ENCODE measurements at regions not wholly inside any gene's neighbourhood (a gene's known extent, or its start where the extent isn't known, plus 50 kb on each side); places are given as distances from the start of the nearest gene placed in this dataset.
"Not testable (repeated sequence)": the region's sequence is repeated elsewhere in the genome, so short reads cannot be mapped to it uniquely, and the experiment has no call there.

DNA sequence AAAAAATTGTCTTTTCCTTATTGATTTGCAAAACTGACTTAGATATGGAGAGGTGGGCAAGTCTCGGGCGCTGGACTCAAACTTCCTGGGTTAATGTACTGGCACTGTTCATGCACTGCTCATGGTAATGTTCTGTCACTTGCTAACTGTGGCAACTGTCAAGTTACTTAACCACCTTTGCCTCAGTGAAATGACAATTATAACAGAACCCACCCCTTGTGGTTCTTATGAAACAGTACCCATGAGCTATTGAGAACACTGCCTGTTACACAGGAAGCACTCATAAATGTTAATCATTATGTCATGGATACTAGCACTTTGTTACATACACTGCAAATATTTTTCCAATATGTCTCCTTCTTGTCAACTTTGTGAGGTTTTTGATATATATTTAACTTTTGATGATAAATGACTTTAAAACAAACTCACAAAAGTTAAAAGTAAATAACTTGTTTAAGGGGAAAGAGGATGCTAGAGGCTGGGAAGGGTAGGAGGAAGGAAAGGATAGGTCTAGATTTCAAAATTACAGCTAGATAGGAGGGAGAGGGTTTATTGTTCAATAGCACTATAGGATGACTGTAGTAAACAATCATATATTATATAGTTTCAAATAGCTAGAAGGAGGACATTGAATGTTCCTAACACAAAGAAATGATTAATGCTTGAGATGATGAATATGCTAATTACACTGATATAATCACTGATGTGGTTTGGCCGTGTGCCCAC, 342.5 kb downstream of the ADGRL2 start:
- no peak for DNase-seq (ENCODE audit: low read depth)

DNA sequence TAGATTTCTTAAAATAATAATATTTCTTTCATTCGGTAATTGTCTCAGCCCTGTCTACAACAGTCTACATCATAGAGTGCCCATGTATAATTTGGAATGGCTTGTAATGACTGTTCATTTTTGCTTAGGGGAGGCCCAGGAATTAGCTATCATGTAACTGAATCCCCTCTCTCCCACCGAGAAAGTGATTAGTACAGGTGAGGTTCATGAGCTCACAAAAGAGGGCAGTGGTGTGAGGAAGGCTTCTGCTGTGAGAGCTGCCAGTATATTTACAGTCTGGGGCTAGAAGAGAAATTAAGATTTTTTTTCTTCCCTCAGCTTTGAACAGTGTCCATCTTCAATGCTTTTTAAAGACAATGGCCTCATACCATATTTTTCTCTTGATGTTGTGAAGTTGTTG, 340.7 kb downstream of the ADGRL2 start:
- no peak for DNase-seq (ENCODE audit: low read depth)

GRCh38 chr1:82139751-82140468, 339.2 kb downstream of the ADGRL2 start:
- no peak for DNase-seq (ENCODE audit: low read depth)

DNA sequence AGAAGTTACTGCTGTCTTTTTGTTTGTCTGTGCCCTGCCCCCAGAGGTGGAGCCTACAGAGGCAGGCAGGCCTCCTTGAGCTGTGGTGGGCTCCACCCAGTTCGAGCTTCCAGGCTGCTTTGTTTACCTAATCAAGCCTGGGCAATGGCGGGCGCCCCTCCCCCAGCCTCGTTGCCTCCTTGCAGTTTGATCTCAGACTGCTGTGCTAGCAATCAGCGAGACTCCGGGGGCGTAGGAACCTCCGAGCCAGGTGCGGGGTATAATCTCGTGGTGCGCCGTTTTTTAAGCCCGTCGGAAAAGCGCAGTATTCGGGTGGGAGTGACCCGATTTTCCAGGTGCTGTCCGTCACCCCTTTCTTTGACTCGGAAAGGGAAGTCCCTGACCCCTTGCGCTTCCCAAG, 335.6 kb downstream of the ADGRL2 start:
- not testable (repeated sequence) for DNase-seq (ENCODE audit: low read depth)

DNA sequence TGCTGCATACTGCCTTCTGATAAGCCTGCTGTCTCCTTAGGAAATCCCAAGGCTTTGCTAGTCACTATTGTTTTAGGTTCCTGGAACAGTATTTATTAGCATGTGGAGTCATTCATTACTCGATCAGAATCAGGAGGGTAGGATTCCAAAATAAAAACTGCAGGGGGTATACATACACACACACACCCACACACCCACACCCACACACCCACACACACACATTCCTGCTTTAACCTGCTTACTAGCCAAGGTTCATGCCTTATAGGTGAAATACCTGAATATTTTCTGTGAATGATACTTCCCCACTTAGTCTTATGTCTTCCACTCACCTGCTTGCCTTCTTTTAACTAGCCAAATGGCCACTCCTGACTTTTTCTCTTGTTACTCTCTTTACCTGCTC, 325.1 kb downstream of the ADGRL2 start:
- no peak for DNase-seq (ENCODE audit: low read depth)

DNA sequence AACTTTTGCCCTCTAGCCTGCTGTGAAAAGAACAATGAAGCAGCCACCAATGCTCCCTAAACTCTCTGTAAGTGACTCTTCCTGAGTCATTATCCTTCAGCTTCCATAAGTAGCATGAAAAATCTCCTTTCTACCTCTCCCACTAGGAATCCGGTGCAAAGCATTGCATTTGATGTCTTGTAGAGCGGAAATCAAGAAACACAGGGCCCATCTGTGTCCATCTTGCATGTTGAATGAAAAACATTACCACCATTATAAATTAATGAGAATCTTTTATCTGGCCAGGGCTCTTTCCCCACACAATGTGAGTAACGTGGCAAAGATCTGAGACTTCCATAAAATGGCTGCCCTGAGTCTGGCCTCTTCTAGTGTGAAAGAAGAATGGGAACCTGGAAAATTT, 324.4 kb downstream of the ADGRL2 start:
- no peak for DNase-seq (ENCODE audit: low read depth)

- no peak for DNase-seq (ENCODE audit: low read depth)
Observed at GRCh38 chr1:82121421-82121820, 320.7 kb downstream of the ADGRL2 start.

DNA sequence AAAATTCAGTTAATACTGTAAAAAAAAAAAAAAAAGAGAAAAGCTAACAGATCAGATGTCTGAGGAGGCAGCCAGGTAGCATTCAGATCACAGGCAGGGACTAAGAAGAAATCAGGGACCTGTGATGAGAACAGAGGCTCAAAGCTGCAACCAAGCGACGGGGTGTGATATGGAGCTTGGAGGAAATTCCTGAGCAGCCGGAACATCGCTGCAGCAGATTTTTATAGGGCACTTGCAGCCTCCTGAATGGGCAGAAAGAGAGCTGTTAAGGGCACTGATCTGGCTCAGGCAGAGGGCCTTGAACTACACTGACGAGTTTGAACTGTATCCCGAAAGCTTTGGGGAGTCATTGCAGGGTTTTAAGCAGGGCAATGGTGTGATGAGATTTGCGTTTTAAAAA, 315.4 kb downstream of the ADGRL2 start:
- DNase-seq (ENCODE audit: low read depth) = no peak

DNA sequence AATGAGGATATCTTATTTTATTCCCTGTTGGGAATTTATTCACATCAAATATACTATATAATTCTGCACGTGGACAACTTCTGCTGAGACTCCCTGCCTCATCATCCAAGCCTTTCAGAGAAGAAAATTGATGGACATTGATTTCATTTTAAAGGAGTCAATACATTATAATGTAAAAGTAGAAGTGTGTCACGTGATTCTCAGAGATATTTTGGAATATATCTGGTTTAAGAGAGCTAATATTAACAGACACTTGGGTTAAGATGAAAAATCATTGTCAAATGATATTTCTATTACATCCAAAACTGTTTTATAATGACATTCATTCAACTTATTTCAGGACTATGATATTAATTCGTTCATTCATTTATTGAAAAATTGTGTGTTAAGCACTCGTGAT, 314.2 kb downstream of the ADGRL2 start:
- DNase-seq (ENCODE audit: low read depth) = no peak

- DNase-seq (ENCODE audit: low read depth) = no peak
Observed at GRCh38 chr1:82110366-82111254, 309.9 kb downstream of the ADGRL2 start.

DNA sequence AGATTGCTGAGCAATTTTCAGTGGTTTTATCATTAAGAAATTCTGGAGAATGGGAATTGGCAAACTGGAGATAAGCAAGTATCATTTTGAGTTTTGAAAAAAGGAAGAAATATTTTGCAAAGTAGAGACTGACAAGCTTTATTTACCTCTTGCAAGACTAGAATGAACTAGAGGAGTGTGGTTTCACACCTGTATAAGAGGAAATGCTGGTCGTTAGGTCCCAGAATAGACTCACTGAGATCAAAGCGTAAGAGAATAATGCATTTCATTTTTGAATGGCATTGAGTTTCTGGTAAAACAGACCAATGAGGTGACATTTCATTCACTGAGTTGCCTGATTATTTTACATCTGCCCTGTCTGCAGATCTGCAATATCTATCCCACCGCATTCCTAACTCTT, 308.1 kb downstream of the ADGRL2 start:
- no peak for DNase-seq (ENCODE audit: low read depth)

- DNase-seq (ENCODE audit: low read depth) = no peak
Observed at GRCh38 chr1:82106672-82107071, 305.9 kb downstream of the ADGRL2 start.

DNA sequence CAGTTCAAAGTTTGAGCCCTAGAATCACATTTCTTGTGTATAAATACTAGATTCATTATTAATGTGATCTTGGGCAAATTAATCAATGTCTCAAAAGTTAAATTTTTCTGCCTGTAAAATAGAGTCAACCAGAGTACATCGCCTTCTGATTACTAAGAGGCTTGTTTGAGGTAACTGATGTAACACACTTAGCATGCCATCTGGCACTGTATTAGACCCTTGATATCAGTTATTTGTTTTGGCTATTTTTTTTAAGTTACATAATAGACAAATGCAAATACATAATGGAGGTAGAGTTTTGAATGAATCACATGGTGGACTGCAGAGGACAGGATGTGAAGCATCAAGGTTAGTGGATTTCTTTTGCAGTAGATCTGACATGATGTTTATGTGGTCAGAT, 298.4 kb downstream of the ADGRL2 start:
- DNase-seq (ENCODE audit: low read depth) = no peak

DNA sequence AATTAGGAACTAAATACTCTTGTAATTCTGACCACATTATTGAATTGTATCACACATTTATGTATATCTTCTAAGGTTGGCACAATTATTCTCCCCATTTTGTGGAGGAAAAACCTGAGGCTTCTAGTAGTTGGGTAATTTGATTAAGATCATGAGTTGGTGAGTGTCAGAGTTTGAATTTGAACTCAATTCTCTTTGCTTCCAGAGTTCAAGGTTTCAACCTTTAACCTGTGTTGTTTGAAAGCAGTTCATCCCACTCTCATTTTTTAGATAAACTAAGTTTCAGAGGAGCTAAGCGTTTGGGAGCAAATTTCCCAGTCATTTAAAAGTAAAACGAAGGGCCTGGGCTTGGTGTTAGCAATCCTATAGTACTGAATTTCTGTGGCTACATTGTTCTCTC, 293.4 kb downstream of the ADGRL2 start:
- DNase-seq (ENCODE audit: low read depth) = no peak

DNA sequence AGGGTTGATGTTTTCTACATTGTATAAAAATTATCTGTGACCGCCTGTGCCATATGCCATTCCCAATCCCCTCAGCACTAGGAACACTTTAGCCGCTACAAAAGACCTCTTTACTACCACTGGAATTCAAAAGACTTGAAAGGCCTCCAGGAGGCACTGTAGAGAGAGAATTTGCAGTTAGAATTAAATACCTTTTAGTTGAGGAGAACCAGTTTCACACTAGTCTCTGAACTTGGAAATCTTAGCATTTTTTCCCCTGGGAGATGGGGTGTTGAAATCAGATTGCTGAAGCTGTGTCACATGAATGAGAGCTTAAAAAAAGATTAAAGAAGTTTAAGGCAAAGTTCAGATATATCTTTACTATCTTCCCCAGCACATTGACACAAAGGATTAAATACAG, 291.0 kb downstream of the ADGRL2 start:
- no peak for DNase-seq (ENCODE audit: low read depth)

- DNase-seq (ENCODE audit: low read depth) = no peak
Observed at GRCh38 chr1:82091265-82091664, 290.5 kb downstream of the ADGRL2 start.

DNA sequence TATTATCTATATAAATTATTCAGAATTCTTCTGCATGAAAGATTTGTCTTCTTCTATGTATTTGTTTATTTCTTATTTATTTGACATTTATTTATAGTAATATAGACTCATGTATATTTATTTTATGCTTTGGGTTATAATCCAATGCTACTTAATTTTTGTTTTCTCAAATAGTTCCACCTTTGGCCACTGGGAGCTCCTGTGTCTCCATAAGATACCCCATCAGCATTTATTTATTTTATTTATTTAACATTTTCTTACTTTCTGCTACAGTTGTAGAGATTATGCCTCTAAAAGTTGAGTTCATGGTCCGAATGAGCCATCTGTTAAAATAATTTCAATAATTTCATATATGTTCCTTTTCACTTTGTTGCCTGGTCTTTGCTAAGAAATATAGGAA, 289.4 kb downstream of the ADGRL2 start:
- DNase-seq (ENCODE audit: low read depth) = no peak

DNA sequence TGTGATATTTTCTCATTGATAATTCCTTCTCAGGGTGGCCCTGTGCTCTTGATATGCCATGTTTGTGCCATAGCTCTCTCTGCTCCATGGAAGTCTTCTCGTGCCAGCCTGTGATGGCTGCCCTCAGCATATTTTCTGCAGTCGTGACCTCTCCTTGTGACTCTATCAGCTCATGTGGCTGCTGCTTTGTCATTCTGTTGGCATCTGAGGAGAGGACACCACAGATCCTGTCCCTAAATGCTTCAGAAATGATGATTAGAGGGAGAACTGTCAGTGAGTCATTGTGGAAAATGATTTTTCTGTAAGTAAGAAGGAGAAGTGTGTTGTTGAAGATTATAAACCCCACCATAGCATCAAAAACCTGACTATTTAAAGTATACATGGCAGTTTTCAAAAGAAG, 286.0 kb downstream of the ADGRL2 start:
- no peak for DNase-seq (ENCODE audit: low read depth)

GRCh38 chr1:82079607-82080006, 278.9 kb downstream of the ADGRL2 start:
- DNase-seq (ENCODE audit: low read depth) = no peak

GRCh38 chr1:82073659-82074058, 272.9 kb downstream of the ADGRL2 start:
- no peak for DNase-seq (ENCODE audit: low read depth)

DNA sequence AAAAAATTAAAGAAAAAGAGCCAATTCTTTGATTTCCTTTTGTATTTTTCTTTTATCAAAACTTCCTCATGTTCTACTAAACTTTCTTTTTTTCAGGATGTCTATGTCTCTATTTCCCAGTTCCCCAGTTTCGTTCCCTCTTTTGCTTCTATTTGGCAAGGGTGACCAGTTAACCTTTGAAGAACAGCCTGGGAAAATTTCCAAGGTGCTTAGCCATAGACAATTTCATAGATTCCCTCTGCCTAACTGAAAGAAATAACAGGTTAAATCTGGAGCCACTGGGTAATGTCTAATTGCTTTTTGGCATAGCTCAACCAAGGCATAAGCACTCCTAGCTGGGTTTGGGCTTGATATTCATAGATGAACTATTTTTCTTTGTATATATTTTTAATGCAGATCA, 272.3 kb downstream of the ADGRL2 start:
- DNase-seq (ENCODE audit: low read depth) = no peak

DNA sequence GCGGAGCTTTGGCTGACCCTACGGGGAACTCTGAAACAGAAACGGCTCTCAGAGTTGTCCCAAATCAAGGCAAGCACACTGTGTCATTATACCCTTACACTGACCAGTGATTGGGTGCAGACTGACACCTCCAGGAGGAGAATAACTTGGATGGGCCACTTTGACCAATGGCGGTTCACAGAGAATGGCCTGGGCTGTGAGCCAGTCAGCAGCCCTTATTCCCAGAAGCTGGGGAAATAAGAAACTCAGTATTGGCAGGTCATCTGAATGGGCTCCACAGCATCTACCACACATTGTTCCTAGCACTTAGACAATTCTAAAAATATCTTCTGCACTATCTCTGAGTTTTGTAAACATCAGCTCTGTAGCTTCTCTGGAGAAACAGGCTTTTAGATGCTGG, 265.2 kb downstream of the ADGRL2 start:
- DNase-seq (ENCODE audit: low read depth) = no peak

DNA sequence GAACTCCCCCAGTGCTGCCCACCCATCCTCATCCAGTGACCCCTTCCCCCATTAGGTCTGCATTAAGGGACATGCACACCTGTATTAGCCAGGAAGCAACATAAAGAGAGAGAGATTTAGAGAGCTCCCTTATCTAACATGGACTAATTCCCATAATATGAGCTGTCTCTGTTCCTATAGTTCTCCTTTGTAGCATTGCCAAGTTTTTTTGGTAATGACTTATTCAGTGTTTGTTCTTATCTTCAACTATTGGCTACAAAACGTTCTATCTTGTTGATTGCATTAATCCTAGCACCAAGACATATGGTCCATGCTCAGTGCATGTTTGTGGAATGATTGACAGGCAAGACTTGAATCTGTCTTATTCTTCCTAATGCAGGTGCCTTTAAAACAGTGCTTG, 264.0 kb downstream of the ADGRL2 start:
- no peak for DNase-seq (ENCODE audit: low read depth)

Measured in T-helper 22 cell (primary cell).